ENCODE measurements at regions not wholly inside any gene's neighbourhood (a gene's known extent, or its start where the extent isn't known, plus 50 kb on each side); places are given as distances from the start of the nearest gene placed in this dataset.

GRCh38 chr2:70381821-70382220 lies 80.0 kb upstream of the FAM136A start:
- TF ChIP-seq CTCF (IDR thresholded peaks at IDR 0.05; ENCODE audit: insufficient read depth, low read depth, low read length), result no peak
- TF ChIP-seq EZH2 (IDR thresholded peaks at IDR 0.05; ENCODE audit: insufficient read depth, low read length), result no peak

All from astrocyte (in vitro differentiated cells and primary cell).